NCI-H1092 treated with DMSO at 0.1 percent for 48 hours (cell line): ENCODE measurements at regions not wholly inside any gene's neighbourhood (a gene's known extent, or its start where the extent isn't known, plus 50 kb on each side); places are given as distances from the start of the nearest gene placed in this dataset.
"Not testable (repeated sequence)": the region's sequence is repeated elsewhere in the genome, so short reads cannot be mapped to it uniquely, and the experiment has no call there.

Experiments used
- DNase-seq: peaks from one replicate; lab custom pipeline; 2025; lab: John Stamatoyannopoulos, UW

- DNase-seq: no peak
Measured at GRCh38 chr20:56769921-56770600, 141.0 kb downstream of the TFAP2C start.

GRCh38 chr20:56773749-56774148 lies 144.6 kb downstream of the TFAP2C start:
- no peak for DNase-seq

- DNase-seq: no peak
Measured at GRCh38 chr20:56774873-56775272, 145.8 kb downstream of the TFAP2C start.

GRCh38 chr20:56776345-56776744 lies 147.2 kb downstream of the TFAP2C start:
- no peak for DNase-seq

GRCh38 chr20:56778765-56779195 lies 149.7 kb downstream of the TFAP2C start:
- DNase-seq: no peak

GRCh38 chr20:56779452-56780143 lies 150.5 kb downstream of the TFAP2C start:
- no peak for DNase-seq

GRCh38 chr20:56780266-56780665 lies 151.2 kb downstream of the TFAP2C start:
- DNase-seq: no peak

GRCh38 chr20:56781108-56781739 lies 152.1 kb downstream of the TFAP2C start:
- no peak for DNase-seq

GRCh38 chr20:56781987-56782560 lies 153.0 kb downstream of the TFAP2C start:
- not testable (repeated sequence) for DNase-seq

- DNase-seq: not testable (repeated sequence)
Measured at GRCh38 chr20:56782814-56783213, 153.7 kb downstream of the TFAP2C start.

GRCh38 chr20:56783826-56784225 lies 154.7 kb downstream of the TFAP2C start:
- no peak for DNase-seq

GRCh38 chr20:56786503-56786902 lies 157.4 kb downstream of the TFAP2C start:
- no peak for DNase-seq

GRCh38 chr20:56788041-56788670 lies 159.1 kb downstream of the TFAP2C start:
- DNase-seq: no peak

- no peak for DNase-seq
Measured at GRCh38 chr20:56788671-56789610, 159.8 kb downstream of the TFAP2C start.

- no peak for DNase-seq
Measured at GRCh38 chr20:56793916-56794315, 164.8 kb downstream of the TFAP2C start.

- no peak for DNase-seq
Measured at GRCh38 chr20:56795492-56795891, 166.4 kb downstream of the TFAP2C start.

- no peak for DNase-seq
Measured at GRCh38 chr20:56796345-56796744, 167.2 kb downstream of the TFAP2C start.

GRCh38 chr20:56797023-56797422 lies 167.9 kb downstream of the TFAP2C start:
- no peak for DNase-seq

GRCh38 chr20:56798634-56799033 lies 169.5 kb downstream of the TFAP2C start:
- DNase-seq: no peak

GRCh38 chr20:56799187-56799586 lies 170.1 kb downstream of the TFAP2C start:
- DNase-seq: no peak

GRCh38 chr20:56800088-56800487 lies 171.0 kb downstream of the TFAP2C start:
- DNase-seq: no peak
